Thyroid gland (tissue), 4 donors: ENCODE measurements at regions not wholly inside any gene's neighbourhood (a gene's known extent, or its start where the extent isn't known, plus 50 kb on each side); places are given as distances from the start of the nearest gene placed in this dataset. TPM values are rescaled to one million over a fixed set of nuclear protein-coding genes. Genes with fewer than 3 reads are reported as not detected.

Experiments used
- DNase-seq, 2 donors: peaks; one replicate each; pipeline ENCODE4 v3.0.0-alpha.2; 2019
- H3K27ac ChIP-seq, 3 donors: fragments of 200-600 bp; sonication (generic); 1 replicate in 2 of 3; 2 replicates in 1 of 3; pipeline ENCODE4 v1.5.1; 2016 to 2019; ENCODE audit warnings: mild to moderate bottlenecking in 1 of 3, moderate library complexity in 1 of 3
- H3K27me3 ChIP-seq: fragments of 200-600 bp; sonication (generic); one replicate; pipeline ENCODE4 v1.5.1; 2019
- H3K36me3 ChIP-seq, 2 donors: fragments of 200-600 bp; sonication (generic); one replicate each; pipeline ENCODE4 v1.5.1; 2016 to 2019
- H3K4me1 ChIP-seq, 2 donors: fragments of 200-600 bp; sonication (generic); one replicate each; pipeline ENCODE4 v1.5.1; 2017 to 2019
- H3K4me3 ChIP-seq, 3 donors: fragments of 200-600 bp; sonication (generic); replicated peaks in 1 of 3; 1 replicate in 2 of 3; 2 replicates in 1 of 3; pipeline ENCODE4 v1.5.1; 2016; ENCODE audit warnings: mild to moderate bottlenecking in 1 of 3
- H3K9me3 ChIP-seq: fragments of 200-600 bp; sonication (generic); one replicate; pipeline ENCODE4 v1.5.1; 2017
- CTCF ChIP-seq, 6 experiments: fragments of 200-600 bp in 3 of 6; fragments of 450-650 bp in 3 of 6; sonication (generic) in 3 of 6; IDR thresholded peaks; one replicate each; pipeline ENCODE4 v1.5.1; 2016 to 2019; ENCODE audit warnings: antibody characterized with exemption in 6 of 6, mild to moderate bottlenecking in 2 of 6, inconsistent platforms in 1 of 6, moderate library complexity in 1 of 6
- POLR2A ChIP-seq, 2 donors: fragments of 450-650 bp; IDR thresholded peaks; one replicate each; pipeline ENCODE4 v1.6.1; 2017; ENCODE audit warnings: antibody characterized with exemption in 2 of 2, mild to moderate bottlenecking in 2 of 2, moderate library complexity in 1 of 2
- WGBS, 2 donors: methylation state at CpG; one replicate each; pipeline ENCODE4 v1.1.5; 2017; 5-methylcytosine and 5-hydroxymethylcytosine counted together
- intact Hi-C: fragments of 100-400 bp; cut with DNase I; formaldehyde crosslinking; loops from one replicate; pipeline ENCODE4 v1.15.1; 2023
- small RNA-seq: library from RNA; depleted of rRNA; stranded (forward); fragments of <200 nt; gene quantifications from one replicate; pipeline ENCODE3, GENCODE V24; 2016

- no peaks in the 10 kb centered on the region for H3K27me3 ChIP-seq
- no peak for DNase-seq
- no peaks in the 10 kb centered on the region for H3K4me1 ChIP-seq
- no peaks in the 10 kb centered on the region for H3K36me3 ChIP-seq
- TF ChIP-seq CTCF (IDR thresholded peaks at IDR 0.05) (no peak), POLR2A (IDR thresholded peaks at IDR 0.05) (no peak)
- H3K4me3 ChIP-seq: no peak overlapping the region
- no peaks in the 10 kb centered on the region for H3K9me3 ChIP-seq
- intact Hi-C loops: no loop called here
- 72 to 90% methylated on average over 2 of the region's 2 CpGs for WGBS, 2 donors
- no peak overlapping the region for H3K27ac ChIP-seq
Measured at GRCh38 chr9:33742519-33742918, 52.8 kb upstream of the PRSS3 start.

Small RNA genes lying in the stretch of these regions (small RNA-seq; reads per million reads assigned to genes)
- gene TRBV22OR9-2: not detected
- not detected for gene TRBV26OR9-2
